NCI-H1436 (cell line): ENCODE measurements at regions not wholly inside any gene's neighbourhood (a gene's known extent, or its start where the extent isn't known, plus 50 kb on each side); places are given as distances from the start of the nearest gene placed in this dataset.

Source experiments
- DNase-seq: peaks from one replicate; lab custom pipeline; 2025; lab: John Stamatoyannopoulos, UW

GRCh38 chr6:17047889-17048288 lies 54.0 kb upstream of the STMND1 start:
- no peak for DNase-seq

DNA sequence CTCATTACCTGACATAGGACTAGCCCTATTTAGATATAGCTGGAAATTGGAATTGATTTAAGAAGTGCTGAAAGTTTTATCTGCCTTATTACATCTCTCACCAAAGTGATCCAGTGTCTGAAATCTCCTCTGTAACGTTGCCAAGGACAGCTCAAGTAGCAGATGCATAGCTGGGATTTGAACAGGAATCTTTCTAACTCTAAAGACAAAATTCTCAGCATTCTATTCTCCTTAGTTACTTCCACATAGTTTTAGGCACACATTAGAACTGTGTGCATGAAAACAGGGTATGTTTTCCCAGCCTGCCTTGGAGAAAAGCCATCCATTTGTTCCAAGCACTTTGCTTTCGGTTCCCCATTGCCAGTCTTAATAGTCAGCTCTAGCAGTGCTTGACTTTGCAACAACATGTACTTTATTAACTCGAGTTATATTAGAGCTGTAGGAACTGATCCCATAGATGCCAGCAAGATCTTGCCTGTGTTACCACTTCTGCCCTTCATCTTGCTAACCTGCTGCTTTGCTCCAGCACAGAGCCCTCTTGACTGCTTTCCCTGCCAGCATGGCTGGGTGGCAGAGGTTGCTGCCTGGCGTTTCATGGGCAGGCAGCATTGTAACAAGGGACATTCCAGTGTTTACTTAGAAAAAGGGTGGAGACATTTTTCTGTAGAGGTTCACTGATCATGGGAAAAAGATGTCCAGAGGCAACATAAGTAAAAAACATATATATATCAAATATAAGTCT lies 56.1 kb upstream of the STMND1 start:
- DNase-seq, result no peak

- no peak for DNase-seq
Observed at GRCh38 chr6:17043148-17043522, 58.7 kb upstream of the STMND1 start.

DNA sequence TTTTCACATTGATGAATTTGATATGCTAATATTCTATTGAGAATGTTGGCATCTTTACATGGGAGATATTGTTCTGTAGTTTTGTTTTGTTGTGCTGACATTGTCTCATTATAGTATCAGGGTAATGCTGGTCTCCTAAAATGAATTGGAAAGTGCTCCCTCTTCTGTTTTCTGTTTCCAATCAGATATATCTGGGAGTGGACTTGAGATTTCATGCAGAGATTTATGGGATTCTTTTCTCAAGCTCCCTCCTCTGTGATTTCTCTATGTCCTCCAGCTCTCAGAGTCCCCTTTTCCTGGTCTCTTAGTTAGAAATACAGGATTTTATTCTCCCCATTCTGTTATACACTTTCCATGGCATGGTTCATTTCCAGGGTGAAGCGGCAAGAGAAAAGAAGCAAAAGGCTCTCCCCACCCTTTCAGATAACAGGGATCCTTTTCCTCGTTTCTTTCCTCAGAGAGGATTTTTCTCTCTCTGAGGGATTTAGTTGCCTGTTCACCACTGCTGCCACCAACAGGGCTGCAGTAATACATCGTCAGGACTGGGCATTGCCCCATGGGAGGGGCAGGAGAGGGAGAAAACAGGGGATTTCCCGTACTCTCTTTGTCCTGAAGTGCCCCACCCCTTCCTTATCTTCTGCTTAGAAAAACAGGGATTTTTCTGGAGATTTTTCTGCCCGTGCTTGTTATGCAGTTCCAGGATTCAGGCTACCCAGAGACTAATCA lies 59.3 kb upstream of the STMND1 start:
- no peak for DNase-seq

DNA sequence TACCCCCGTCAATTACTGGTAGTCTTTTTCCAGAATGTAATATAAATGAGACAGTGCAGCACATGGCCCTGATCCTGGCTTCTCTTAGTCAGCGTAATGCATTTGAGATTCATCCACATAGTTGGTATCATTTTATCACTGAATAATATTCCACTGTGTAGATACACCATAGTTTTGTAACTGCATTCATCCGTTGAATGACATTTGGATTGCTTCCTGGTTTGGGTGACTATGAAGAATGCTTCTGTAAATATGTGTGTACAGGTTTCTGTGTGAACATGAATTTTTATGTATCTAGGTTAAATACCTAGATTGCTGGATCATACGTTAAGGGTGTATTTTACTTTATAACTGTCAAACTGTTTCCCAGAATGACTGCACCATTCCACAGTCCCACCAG lies 62.6 kb upstream of the STMND1 start:
- no peak for DNase-seq

- no peak for DNase-seq
Observed at GRCh38 chr6:17038316-17038715, 63.5 kb upstream of the STMND1 start.

DNA sequence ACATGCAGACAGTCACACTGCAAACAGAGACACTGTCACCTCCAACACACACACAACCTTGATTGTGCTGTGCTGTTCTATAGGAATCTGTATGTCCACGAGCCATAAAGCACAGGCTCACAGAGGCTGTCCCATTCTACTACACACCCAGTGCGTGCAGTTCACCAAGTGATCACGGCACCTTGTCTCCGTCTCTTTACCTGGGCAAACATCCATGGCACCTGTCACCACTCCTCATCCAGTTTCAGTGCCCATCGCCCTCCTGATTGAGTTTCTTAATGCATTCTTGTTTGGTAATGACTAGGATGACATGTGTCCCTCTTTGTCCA lies 65.8 kb upstream of the STMND1 start:
- no peak for DNase-seq

- DNase-seq, result peak; percentile 53
Observed at GRCh38 chr6:17035257-17036064, 66.4 kb upstream of the STMND1 start.

DNA sequence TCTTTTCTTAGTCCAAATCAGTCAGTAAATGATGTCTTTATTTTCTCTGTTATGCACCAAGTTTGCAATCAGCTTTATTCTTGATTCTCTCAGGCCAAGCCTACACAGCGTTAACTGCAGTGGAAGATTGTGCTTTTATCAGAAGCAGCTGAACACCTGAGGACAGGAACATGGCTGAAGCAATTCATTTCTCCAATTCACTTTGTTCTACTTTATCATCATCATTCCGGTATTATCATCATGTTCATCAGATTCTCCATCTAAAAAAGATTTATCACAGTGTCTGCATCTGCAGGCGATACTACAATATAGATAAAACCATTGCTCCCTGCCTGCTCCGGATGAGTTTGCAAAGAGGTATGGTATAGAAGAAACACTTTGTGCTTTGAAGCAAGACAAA lies 68.1 kb upstream of the STMND1 start:
- DNase-seq, result no peak

GRCh38 chr6:17032988-17033634 lies 68.7 kb upstream of the STMND1 start:
- DNase-seq, result no peak

GRCh38 chr6:17032590-17032987 lies 69.3 kb upstream of the STMND1 start:
- DNase-seq, result no peak

DNA sequence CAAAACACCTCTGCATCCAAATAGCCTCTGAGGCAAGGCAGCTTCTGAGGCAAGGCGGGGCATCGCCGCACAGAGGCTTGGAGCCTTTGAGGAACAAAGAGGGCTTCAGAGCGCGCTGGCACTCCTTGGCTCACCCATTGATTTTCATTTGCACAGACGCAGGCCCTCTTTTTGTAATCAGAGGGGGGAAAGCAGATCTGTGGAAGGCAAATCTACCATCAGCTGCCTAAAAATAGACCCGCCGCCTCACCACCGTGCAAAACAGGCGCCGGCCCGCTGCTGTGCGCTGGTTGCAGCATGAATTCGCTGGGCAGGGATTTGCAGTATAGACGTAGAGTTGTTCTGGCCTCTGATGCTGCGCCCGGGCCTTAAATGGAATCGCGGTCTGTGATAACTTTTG lies 69.9 kb upstream of the STMND1 start:
- DNase-seq, result no peak

DNA sequence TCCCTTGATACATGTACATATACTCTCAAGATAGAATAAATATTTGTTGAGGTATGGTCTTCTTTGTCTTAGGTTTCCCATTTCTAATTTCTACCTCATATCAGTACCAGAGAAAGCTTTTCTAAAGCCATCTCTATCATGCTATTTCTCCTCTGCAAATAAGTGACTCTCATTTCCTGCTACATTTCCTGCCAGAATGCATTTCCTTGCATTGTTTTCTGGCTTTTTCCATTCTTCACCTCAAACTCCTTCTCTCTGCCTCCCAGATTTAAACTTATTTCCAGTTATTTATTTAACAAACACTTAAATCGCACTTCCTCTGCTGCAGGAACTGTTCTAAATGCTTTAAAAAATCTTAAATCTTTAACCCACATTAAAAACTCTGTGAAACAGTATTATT lies 74.4 kb upstream of the STMND1 start:
- DNase-seq, result no peak

GRCh38 chr6:17022604-17023003 lies 79.2 kb upstream of the STMND1 start:
- DNase-seq, result no peak

DNA sequence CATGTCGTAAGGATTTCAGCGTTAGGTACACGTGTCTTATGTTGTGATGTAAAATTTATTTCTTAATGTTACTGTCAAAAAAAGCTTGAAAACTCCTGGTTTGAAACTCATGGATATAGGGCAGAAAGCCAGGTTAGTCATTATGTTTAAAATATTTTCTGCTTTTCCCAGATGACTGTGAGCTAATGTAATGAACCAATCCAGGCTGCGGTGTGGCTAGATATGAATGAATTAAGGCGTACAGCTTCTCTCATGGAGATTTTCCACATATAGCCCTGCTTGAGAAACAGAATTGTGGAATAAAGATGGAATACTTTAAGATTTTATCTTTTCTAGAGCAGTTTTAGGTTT lies 80.3 kb upstream of the STMND1 start:
- no peak for DNase-seq

- no peak for DNase-seq
Observed at GRCh38 chr6:17020889-17021538, 80.8 kb upstream of the STMND1 start.

GRCh38 chr6:17018425-17018824 lies 83.4 kb upstream of the STMND1 start:
- no peak for DNase-seq

DNA sequence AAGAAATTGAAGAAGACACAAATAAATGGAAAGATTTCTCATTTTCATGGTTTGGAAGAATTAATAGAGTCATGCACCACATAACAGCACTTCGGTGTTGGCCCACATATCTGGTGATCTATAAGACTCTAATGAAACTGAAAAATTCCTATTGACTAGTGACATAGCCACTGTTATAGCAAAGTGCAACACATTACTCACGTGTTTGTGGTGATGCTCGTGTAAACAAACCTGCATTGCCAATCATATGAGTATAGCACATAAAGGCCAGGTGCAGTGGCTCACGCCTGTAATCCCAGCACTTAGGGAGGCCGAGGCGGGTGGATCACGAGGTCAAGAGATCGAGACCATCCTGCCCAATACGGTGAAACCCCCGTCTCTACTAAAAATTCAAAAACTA lies 84.4 kb upstream of the STMND1 start:
- no peak for DNase-seq

- no peak for DNase-seq
Observed at GRCh38 chr6:17015551-17016381, 86.1 kb upstream of the STMND1 start.

GRCh38 chr6:17015144-17015543 lies 86.7 kb upstream of the STMND1 start:
- no peak for DNase-seq

GRCh38 chr6:17013701-17014100 lies 88.1 kb upstream of the STMND1 start:
- DNase-seq, result no peak
